ENCODE measurements at regions not wholly inside any gene's neighbourhood (a gene's known extent, or its start where the extent isn't known, plus 50 kb on each side); places are given as distances from the start of the nearest gene placed in this dataset.

GRCh38 chr5:118392491-118392890 lies 595.9 kb downstream of the DTWD2 start:
- TF ChIP-seq JUN (CRISPR knock-in tag; IDR thresholded peaks at IDR 0.05) (no peak), CTCF (IDR thresholded peaks at IDR 0.05) (no peak), ZNF138 (CRISPR knock-in tag; conservative IDR thresholded peaks at IDR 0.05) (no peak), E2F4 (CRISPR knock-in tag; IDR thresholded peaks at IDR 0.05; ENCODE audit: borderline replicate concordance, low read depth) (no peak), SP1 (CRISPR knock-in tag; conservative IDR thresholded peaks at IDR 0.05) (no peak), RELA (CRISPR knock-in tag; IDR thresholded peaks at IDR 0.05; ENCODE audit: borderline replicate concordance) (no peak), IRF1 (CRISPR knock-in tag; IDR thresholded peaks at IDR 0.05) (no peak), ESRRA (CRISPR knock-in tag; IDR thresholded peaks at IDR 0.05; ENCODE audit: borderline replicate concordance) (no peak), NFATC4 (CRISPR knock-in tag; IDR thresholded peaks at IDR 0.05) (no peak), HMGXB4 (CRISPR knock-in tag; IDR thresholded peaks at IDR 0.05) (no peak), ZBTB21 (CRISPR knock-in tag; IDR thresholded peaks at IDR 0.05; ENCODE audit: borderline replicate concordance) (no peak), NFE2L1 (CRISPR knock-in tag; IDR thresholded peaks at IDR 0.05) (no peak)
